ENCODE measurements at regions not wholly inside any gene's neighbourhood (a gene's known extent, or its start where the extent isn't known, plus 50 kb on each side); places are given as distances from the start of the nearest gene placed in this dataset.
"Not testable (repeated sequence)": the region's sequence is repeated elsewhere in the genome, so short reads cannot be mapped to it uniquely, and the experiment has no call there.

DNA sequence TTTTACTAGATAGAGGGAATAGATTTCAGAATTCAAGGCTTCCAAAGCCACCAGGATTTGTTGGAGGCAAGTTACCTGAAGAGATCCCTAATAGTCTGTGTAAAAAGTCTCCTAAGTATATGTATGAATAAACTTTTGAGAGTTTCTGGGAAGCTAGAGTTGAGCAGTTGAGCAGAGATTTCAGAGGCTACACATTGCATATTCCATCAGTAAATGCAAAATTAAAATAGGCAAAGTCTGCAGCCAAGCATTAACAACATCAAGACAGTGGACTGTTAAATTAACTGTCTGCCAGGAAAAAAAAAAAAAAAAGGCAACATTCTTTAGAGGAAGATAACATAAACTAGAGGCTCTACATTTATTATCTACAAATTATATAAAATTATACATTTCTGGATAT, 420.4 kb upstream of the TMEFF2 start:
- H3K36me3 ChIP-seq: no peaks in the 10 kb centered on the region
- no peak overlapping the region for H3K4me3 ChIP-seq
- DNase-seq: no peak

DNA sequence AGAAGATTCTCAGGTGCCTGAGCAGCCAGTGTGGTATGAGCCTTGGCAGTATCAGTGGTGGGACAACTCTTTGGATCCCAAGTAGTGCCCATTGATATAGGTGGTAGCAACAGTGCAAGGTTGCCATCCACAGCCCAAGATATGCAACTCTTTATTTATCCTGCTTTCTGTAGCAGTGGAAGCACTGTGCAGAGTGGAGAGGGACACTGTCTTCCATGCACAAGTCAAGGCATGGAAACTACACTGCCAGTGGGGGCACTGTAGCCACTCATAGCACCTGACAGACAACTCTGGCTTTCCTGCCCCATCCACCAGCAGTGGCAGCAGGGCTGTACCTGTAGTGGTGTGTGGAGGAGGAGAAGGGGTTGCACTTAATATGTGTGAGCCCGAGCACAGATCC, 409.6 kb upstream of the TMEFF2 start:
- TF ChIP-seq EP300 (IDR thresholded peaks at IDR 0.05): no peak
- TF ChIP-seq POLR2A (IDR thresholded peaks at IDR 0.05): no peak
- TF ChIP-seq, protein P1, sequence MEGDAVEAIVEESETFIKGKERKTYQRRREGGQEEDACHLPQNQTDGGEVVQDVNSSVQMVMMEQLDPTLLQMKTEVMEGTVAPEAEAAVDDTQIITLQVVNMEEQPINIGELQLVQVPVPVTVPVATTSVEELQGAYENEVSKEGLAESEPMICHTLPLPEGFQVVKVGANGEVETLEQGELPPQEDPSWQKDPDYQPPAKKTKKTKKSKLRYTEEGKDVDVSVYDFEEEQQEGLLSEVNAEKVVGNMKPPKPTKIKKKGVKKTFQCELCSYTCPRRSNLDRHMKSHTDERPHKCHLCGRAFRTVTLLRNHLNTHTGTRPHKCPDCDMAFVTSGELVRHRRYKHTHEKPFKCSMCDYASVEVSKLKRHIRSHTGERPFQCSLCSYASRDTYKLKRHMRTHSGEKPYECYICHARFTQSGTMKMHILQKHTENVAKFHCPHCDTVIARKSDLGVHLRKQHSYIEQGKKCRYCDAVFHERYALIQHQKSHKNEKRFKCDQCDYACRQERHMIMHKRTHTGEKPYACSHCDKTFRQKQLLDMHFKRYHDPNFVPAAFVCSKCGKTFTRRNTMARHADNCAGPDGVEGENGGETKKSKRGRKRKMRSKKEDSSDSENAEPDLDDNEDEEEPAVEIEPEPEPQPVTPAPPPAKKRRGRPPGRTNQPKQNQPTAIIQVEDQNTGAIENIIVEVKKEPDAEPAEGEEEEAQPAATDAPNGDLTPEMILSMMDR (IDR thresholded peaks at IDR 0.05): no peak
- H3K36me3 ChIP-seq: no peaks in the 10 kb centered on the region
- H3K27ac ChIP-seq: no peak overlapping the region
- no peak overlapping the region for H3K4me3 ChIP-seq
- H3K4me1 ChIP-seq: no peaks in the 10 kb centered on the region
- no peaks in the 10 kb centered on the region for H3K27me3 ChIP-seq
- no peak for DNase-seq
- H3K9me3 ChIP-seq: no peaks in the 10 kb centered on the region
- intact Hi-C loops (cut with DNase I): no loop called here
- 84 to 92% methylated on average over 1 of the region's 1 CpG for WGBS, 2 donors

More for the DNA sequence above, 420.4 kb upstream of the TMEFF2 start:
- H3K27ac ChIP-seq: no peak overlapping the region
- H3K9me3 ChIP-seq: no peaks in the 10 kb centered on the region
- intact Hi-C loops (cut with DNase I): no loop called here
- H3K27me3 ChIP-seq: no peaks in the 10 kb centered on the region
- TF ChIP-seq, protein P1 (IDR thresholded peaks at IDR 0.05): no peak
- no peak for TF ChIP-seq POLR2AphosphoS5 (IDR thresholded peaks at IDR 0.05)
- TF ChIP-seq POLR2A (IDR thresholded peaks at IDR 0.05): no peak
- TF ChIP-seq EP300 (IDR thresholded peaks at IDR 0.05): no peak
- H3K4me1 ChIP-seq: no peaks in the 10 kb centered on the region

DNA sequence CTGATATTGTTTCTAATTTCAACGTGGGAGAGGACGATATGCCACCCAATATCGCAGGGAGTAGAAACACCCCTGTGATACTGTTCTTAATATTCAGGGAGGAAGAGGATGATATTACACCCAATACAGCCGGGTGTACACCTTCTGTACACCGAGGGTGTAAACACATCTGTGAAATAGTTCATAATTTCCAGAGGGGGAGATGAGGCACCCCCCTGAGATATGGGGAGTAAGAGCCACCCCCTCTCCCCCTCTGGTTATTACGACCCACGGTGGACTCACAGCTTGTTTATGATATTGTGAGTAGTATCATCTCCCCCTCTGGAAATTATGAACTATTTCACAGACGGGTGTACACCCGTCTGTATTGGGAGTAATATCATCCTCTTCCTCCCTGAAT, 403.9 kb upstream of the TMEFF2 start:
- 78 to 90% methylated on average over 9 of the region's 9 CpGs for WGBS, 2 donors
- H3K4me1 ChIP-seq; H3K4me3 ChIP-seq; H3K27ac ChIP-seq; H3K27me3 ChIP-seq; intact Hi-C loops (cut with DNase I); H3K9me3 ChIP-seq; H3K36me3 ChIP-seq; DNase-seq: not testable (repeated sequence)

DNA sequence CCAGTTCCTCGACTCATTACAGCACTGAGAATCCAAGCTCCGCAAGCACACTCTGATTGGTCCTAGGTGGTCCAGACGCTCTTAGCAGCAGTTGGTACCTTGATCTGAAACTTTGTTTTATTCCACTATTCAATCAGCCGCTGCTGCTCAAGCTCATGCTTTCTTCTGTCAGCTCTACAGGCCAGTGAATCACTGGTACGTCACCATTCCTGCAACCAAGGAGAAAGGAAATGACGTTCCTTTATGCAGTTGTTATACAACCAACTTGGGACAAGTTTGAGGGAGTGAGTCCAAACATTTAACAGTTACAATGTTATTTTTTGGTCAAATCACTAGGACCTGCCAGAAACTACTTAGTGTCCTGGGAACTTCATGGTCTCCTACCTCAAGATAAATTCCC, 398.8 kb upstream of the TMEFF2 start:
- TF ChIP-seq, protein P1 (IDR thresholded peaks at IDR 0.05): no peak
- TF ChIP-seq POLR2A (IDR thresholded peaks at IDR 0.05) (no peak), POLR2AphosphoS5 (IDR thresholded peaks at IDR 0.05) (no peak), EP300 (IDR thresholded peaks at IDR 0.05) (no peak)
- WGBS, 2 donors: 89 to 92% methylated on average over 6 of the region's 6 CpGs
- intact Hi-C loops (cut with DNase I): no loop called here

DNA sequence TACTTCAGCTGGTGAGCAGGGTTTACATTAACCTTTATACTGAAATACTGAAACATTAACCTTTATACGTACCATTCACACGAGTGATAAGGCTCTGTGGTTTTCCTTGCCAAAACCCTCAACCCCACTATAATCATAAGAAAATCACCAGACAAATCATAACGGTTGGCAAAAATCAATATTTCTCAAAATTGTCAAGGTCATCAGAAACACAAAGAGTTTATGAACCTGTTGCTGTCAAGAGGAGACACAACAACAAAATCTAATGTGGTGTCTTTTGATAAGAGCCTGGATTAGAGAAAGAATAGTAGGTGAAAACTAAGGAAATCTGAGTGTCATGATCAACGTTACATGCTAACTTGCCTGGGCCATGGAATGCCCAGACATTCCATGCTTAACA, 396.9 kb upstream of the TMEFF2 start:
- Histone ChIP-seq H3K27me3 (no peaks in the 10 kb centered on the region), H3K4me1 (no peaks in the 10 kb centered on the region), H3K4me3 (no peak overlapping the region), H3K27ac (no peak overlapping the region), H3K9me3 (no peaks in the 10 kb centered on the region), H3K36me3 (no peaks in the 10 kb centered on the region)
- TF ChIP-seq POLR2AphosphoS5 (IDR thresholded peaks at IDR 0.05) (no peak), EP300 (IDR thresholded peaks at IDR 0.05) (no peak), POLR2A (IDR thresholded peaks at IDR 0.05) (no peak)
- TF ChIP-seq, protein P1 (IDR thresholded peaks at IDR 0.05): no peak
- WGBS, 2 donors: 25 to 70% methylated on average over 4 of the region's 4 CpGs
- intact Hi-C loops (cut with DNase I): no loop called here
- no peak for DNase-seq

More for the DNA sequence above, 398.8 kb upstream of the TMEFF2 start:
- Histone ChIP-seq H3K9me3 (no peaks in the 10 kb centered on the region), H3K36me3 (no peaks in the 10 kb centered on the region), H3K4me3 (no peak overlapping the region), H3K27ac (no peak overlapping the region), H3K27me3 (no peaks in the 10 kb centered on the region), H3K4me1 (no peaks in the 10 kb centered on the region)
- no peak for DNase-seq

Data from sigmoid colon (tissue), 6 donors.